ENCODE measurements at regions not wholly inside any gene's neighbourhood (a gene's known extent, or its start where the extent isn't known, plus 50 kb on each side); places are given as distances from the start of the nearest gene placed in this dataset.
"Not testable (repeated sequence)": the region's sequence is repeated elsewhere in the genome, so short reads cannot be mapped to it uniquely, and the experiment has no call there.

GRCh38 chr18:47381975-47382570 is 130.6 kb upstream of the SKOR2 start:
- in situ Hi-C loops (cut with HindIII; ENCODE audit: low sequenced_read_pairs), result no loop called here
- no peak for TF ChIP-seq CTCF (IDR thresholded peaks at IDR 0.05; ENCODE audit: low read depth, low read length)
- no peak overlapping the region for H3K4me3 ChIP-seq (ENCODE audit: low read depth, low read length)
- no peak for DNase-seq (ENCODE audit: low read depth, low spot score)

- TF ChIP-seq CTCF (IDR thresholded peaks at IDR 0.05; ENCODE audit: low read depth, low read length), result no peak
- no peak overlapping the region for H3K4me3 ChIP-seq (ENCODE audit: low read depth, low read length)
- in situ Hi-C loops (cut with HindIII; ENCODE audit: low sequenced_read_pairs), result no loop called here
- no peak for DNase-seq (ENCODE audit: low read depth, low spot score)
Measured at GRCh38 chr18:47380153-47380552, 128.7 kb upstream of the SKOR2 start.

- no peak overlapping the region for H3K4me3 ChIP-seq (ENCODE audit: low read depth, low read length)
- in situ Hi-C loops (cut with HindIII; ENCODE audit: low sequenced_read_pairs), result no loop called here
- no peak for DNase-seq (ENCODE audit: low read depth, low spot score)
- no peak for TF ChIP-seq CTCF (IDR thresholded peaks at IDR 0.05; ENCODE audit: low read depth, low read length)
Measured at GRCh38 chr18:47373465-47373864, 122.0 kb upstream of the SKOR2 start.

- TF ChIP-seq CTCF (IDR thresholded peaks at IDR 0.05; ENCODE audit: low read depth, low read length), result no peak
- DNase-seq (ENCODE audit: low read depth, low spot score), result no peak
- no peak overlapping the region for H3K4me3 ChIP-seq (ENCODE audit: low read depth, low read length)
- in situ Hi-C loops (cut with HindIII; ENCODE audit: low sequenced_read_pairs), result no loop called here
Measured at GRCh38 chr18:47370052-47370451, 118.6 kb upstream of the SKOR2 start.

GRCh38 chr18:47354061-47354460 is 102.6 kb upstream of the SKOR2 start:
- in situ Hi-C loops (cut with HindIII; ENCODE audit: low sequenced_read_pairs); DNase-seq (ENCODE audit: low read depth, low spot score); H3K4me3 ChIP-seq (ENCODE audit: low read depth, low read length): not testable (repeated sequence)

- no peak for DNase-seq (ENCODE audit: low read depth, low spot score)
- in situ Hi-C loops (cut with HindIII; ENCODE audit: low sequenced_read_pairs), result no loop called here
- no peak overlapping the region for H3K4me3 ChIP-seq (ENCODE audit: low read depth, low read length)
- no peak for TF ChIP-seq CTCF (IDR thresholded peaks at IDR 0.05; ENCODE audit: low read depth, low read length)
Measured at GRCh38 chr18:47346016-47346415, 94.6 kb upstream of the SKOR2 start.

- in situ Hi-C loops (cut with HindIII; ENCODE audit: low sequenced_read_pairs), result no loop called here
- TF ChIP-seq CTCF (IDR thresholded peaks at IDR 0.05; ENCODE audit: low read depth, low read length), result no peak
Measured at GRCh38 chr18:47345291-47345690, 93.8 kb upstream of the SKOR2 start.

More at GRCh38 chr18:47345291-47345690, 93.8 kb upstream of the SKOR2 start:
- no peak overlapping the region for H3K4me3 ChIP-seq (ENCODE audit: low read depth, low read length)
- DNase-seq (ENCODE audit: low read depth, low spot score), result no peak
